SU-DHL-6 (cell line): ENCODE measurements at regions not wholly inside any gene's neighbourhood (a gene's known extent, or its start where the extent isn't known, plus 50 kb on each side); places are given as distances from the start of the nearest gene placed in this dataset.

Experiments used
- H2AFZ ChIP-seq: fragments of 200-600 bp; sonication (generic); 2 replicates; pipeline ENCODE4 v1.6.1; 2014; ENCODE audit warnings: low read depth, mild to moderate bottlenecking, moderate library complexity, mixed read lengths, antibody characterized with exemption, low read length; ENCODE audit not compliant: severe bottlenecking
- H3F3A ChIP-seq: fragments of 200-600 bp; shearing (Covaris generic); 2 replicates; pipeline ENCODE4 v1.6.0; 2016; ENCODE audit warnings: antibody characterized with exemption, mild to moderate bottlenecking; ENCODE audit not compliant: insufficient read depth
- H3K27ac ChIP-seq: fragments of 200-600 bp; sonication (generic); 2 replicates; pipeline ENCODE4 v1.5.1; 2016; ENCODE audit warnings: low read depth, mild to moderate bottlenecking, low read length, moderate library complexity, mixed read lengths
- H3K27me3 ChIP-seq: fragments of 200-600 bp; sonication (generic), shearing (Covaris generic); 2 replicates; pipeline ENCODE4 v1.6.0; 2014; ENCODE audit warnings: mild to moderate bottlenecking, low read length
- H3K36me3 ChIP-seq: fragments of 200-600 bp; sonication (generic); 2 replicates; pipeline ENCODE4 v1.6.1; 2014; ENCODE audit warnings: mild to moderate bottlenecking, low read length, mixed read lengths
- H3K4me2 ChIP-seq: fragments of 300-600, 200-600 bp; shearing (Covaris generic), sonication (generic); 2 replicates; pipeline ENCODE4 v1.6.0; 2014; ENCODE audit warnings: low read length, low read depth, mild to moderate bottlenecking; ENCODE audit not compliant: poor library complexity, severe bottlenecking
- H3K4me3 ChIP-seq: fragments of 200-600 bp; sonication (generic); 2 replicates; pipeline ENCODE4 v1.5.1; 2014; ENCODE audit warnings: antibody characterized with exemption, low read length, mild to moderate bottlenecking, mixed read lengths; ENCODE audit not compliant: insufficient read depth, poor library complexity, severe bottlenecking
- H3K79me2 ChIP-seq: fragments of 200-600 bp; sonication (generic); 2 replicates; pipeline ENCODE4 v1.6.1; 2014; ENCODE audit warnings: mild to moderate bottlenecking, low read length, moderate library complexity; ENCODE audit not compliant: insufficient read depth
- H3K9ac ChIP-seq: fragments of 200-600 bp; sonication (generic); 2 replicates; pipeline ENCODE4 v1.7.0; 2014; ENCODE audit warnings: mild to moderate bottlenecking, low read length
- H3K9me2 ChIP-seq: fragments of 200-600 bp; sonication (generic); replicated peaks from 2 replicates; pipeline ENCODE4 v1.6.1; 2014; ENCODE audit warnings: low read length; ENCODE audit not compliant: insufficient read depth
- H3K9me3 ChIP-seq: fragments of 200-600 bp; sonication (generic); 2 replicates; pipeline ENCODE4 v1.6.1; 2014; ENCODE audit warnings: low read length, mixed read lengths; ENCODE audit not compliant: insufficient read depth
- H4K20me1 ChIP-seq: fragments of 200-600 bp; sonication (generic); 2 replicates; pipeline ENCODE4 v1.6.1; 2014; ENCODE audit warnings: low read depth, mild to moderate bottlenecking, antibody characterized with exemption, low read length, moderate library complexity, mixed read lengths
- CTCF ChIP-seq: fragments of 200-600 bp; sonication (generic); IDR thresholded peaks from one replicate; pipeline ENCODE4 v1.5.1; 2017; ENCODE audit warnings: antibody characterized with exemption, mild to moderate bottlenecking, low read length, moderate library complexity; ENCODE audit not compliant: insufficient read depth, poor library complexity, severe bottlenecking
- EZH2phosphoT487 ChIP-seq: fragments of 200-600 bp; sonication (generic), shearing (Covaris generic); conservative IDR thresholded peaks from 2 replicates; pipeline ENCODE4 v1.6.1; 2018; ENCODE audit warnings: mild to moderate bottlenecking, antibody characterized with exemption, low read length, moderate library complexity, mixed read lengths

- Histone ChIP-seq H4K20me1 (no peaks in the 10 kb centered on the region), H3K27ac (no peak overlapping the region), H2AFZ (no peak overlapping the region), H3F3A (no peaks in the 10 kb centered on the region), H3K27me3 (no peaks in the 10 kb centered on the region), H3K79me2 (no peaks in the 10 kb centered on the region), H3K4me2 (no peak overlapping the region), H3K9ac (no peak overlapping the region), H3K36me3 (no peaks in the 10 kb centered on the region), H3K9me2 (no peaks in the 10 kb centered on the region), H3K9me3 (no peaks in the 10 kb centered on the region), H3K4me3 (no peak overlapping the region)
- TF ChIP-seq EZH2phosphoT487, result no peak
- no peak for TF ChIP-seq CTCF
Observed at GRCh38 chrX:97968376-97969163, 1084.9 kb downstream of the RPA4 start.

- H3K4me3 ChIP-seq, result no peak overlapping the region
- TF ChIP-seq EZH2phosphoT487 (no peak), CTCF (no peak)
- H3K4me2 ChIP-seq, result no peak overlapping the region
- no peaks in the 10 kb centered on the region for H3K79me2 ChIP-seq
- no peak overlapping the region for H3K9ac ChIP-seq
- H3F3A ChIP-seq, result no peaks in the 10 kb centered on the region
- no peaks in the 10 kb centered on the region for H4K20me1 ChIP-seq
- H3K36me3 ChIP-seq, result no peaks in the 10 kb centered on the region
- no peaks in the 10 kb centered on the region for H3K9me3 ChIP-seq
- H3K9me2 ChIP-seq, result no peaks in the 10 kb centered on the region
- no peak overlapping the region for H2AFZ ChIP-seq
- no peak overlapping the region for H3K27ac ChIP-seq
- no peaks in the 10 kb centered on the region for H3K27me3 ChIP-seq
Observed at GRCh38 chrX:97984641-97985040, 1100.9 kb downstream of the RPA4 start.

- Histone ChIP-seq H3K4me2 (no peak overlapping the region), H3K9me3 (no peaks in the 10 kb centered on the region), H3K27ac (no peak overlapping the region), H3F3A (no peaks in the 10 kb centered on the region), H3K36me3 (no peaks in the 10 kb centered on the region), H4K20me1 (no peaks in the 10 kb centered on the region), H3K9me2 (no peaks in the 10 kb centered on the region), H3K79me2 (no peaks in the 10 kb centered on the region), H3K27me3 (no peaks in the 10 kb centered on the region), H3K4me3 (no peak overlapping the region), H2AFZ (no peak overlapping the region), H3K9ac (no peak overlapping the region)
- no peak for TF ChIP-seq CTCF
- no peak for TF ChIP-seq EZH2phosphoT487
Observed at GRCh38 chrX:97985096-97985495, 1101.4 kb downstream of the RPA4 start.
